H1 (cell line): ENCODE measurements at regions not wholly inside any gene's neighbourhood (a gene's known extent, or its start where the extent isn't known, plus 50 kb on each side); places are given as distances from the start of the nearest gene placed in this dataset.

ENCODE experiments used
- CBX8 ChIP-seq: fragments of 300-800, 300-1000 bp; sonication (generic); IDR thresholded peaks from 2 replicates; pipeline ENCODE4 v1.7.1; 2016; ENCODE audit warnings: low read depth, low read length, borderline replicate concordance
- CEBPB ChIP-seq: IDR thresholded peaks from 2 replicates; pipeline ENCODE4 v1.6.1; 2012; ENCODE audit warnings: low read depth, low read length
- EGR1 ChIP-seq: IDR thresholded peaks from 2 replicates; pipeline ENCODE4 v1.6.1; 2011; ENCODE audit warnings: low read depth, low read length, borderline replicate concordance
- FOSL1 ChIP-seq: IDR thresholded peaks from 2 replicates; pipeline ENCODE4 v1.6.1; 2011; ENCODE audit warnings: mild to moderate bottlenecking, low read depth, low read length, moderate library complexity; ENCODE audit not compliant: insufficient read depth
- NRF1 ChIP-seq: IDR thresholded peaks from 2 replicates; pipeline ENCODE4 v1.6.1; 2011; ENCODE audit warnings: mild to moderate bottlenecking, low read depth, low read length, improper control_type of control experiment
- RBBP5 ChIP-seq: IDR thresholded peaks from 2 replicates; pipeline ENCODE4 v1.7.1; 2012; ENCODE audit warnings: low read depth, mild to moderate bottlenecking, inconsistent platforms, low read length, moderate library complexity, borderline replicate concordance
- SRF ChIP-seq: IDR thresholded peaks from 2 replicates; pipeline ENCODE4 v1.6.1; 2011; ENCODE audit warnings: mild to moderate bottlenecking, low read depth, low read length, moderate library complexity
- TEAD4 ChIP-seq: IDR thresholded peaks from 2 replicates; pipeline ENCODE4 v1.6.1; 2012; ENCODE audit warnings: low read depth, low read length, inconsistent platforms, mixed read lengths
- TF ChIP-seq, protein P1 (sequence below), 3 experiments: IDR thresholded peaks; 1 replicate in 2 of 3; 2 replicates in 1 of 3; pipeline versions ENCODE4 v1.5.1 to v1.6.1; 2011; ENCODE audit warnings: low read length in 3 of 3, mild to moderate bottlenecking in 3 of 3, inconsistent platforms in 2 of 3, low read depth in 1 of 3, moderate library complexity in 1 of 3; ENCODE audit not compliant: insufficient read depth in 1 of 3; ENCODE audit errors: control extremely low read depth in 1 of 3

DNA sequence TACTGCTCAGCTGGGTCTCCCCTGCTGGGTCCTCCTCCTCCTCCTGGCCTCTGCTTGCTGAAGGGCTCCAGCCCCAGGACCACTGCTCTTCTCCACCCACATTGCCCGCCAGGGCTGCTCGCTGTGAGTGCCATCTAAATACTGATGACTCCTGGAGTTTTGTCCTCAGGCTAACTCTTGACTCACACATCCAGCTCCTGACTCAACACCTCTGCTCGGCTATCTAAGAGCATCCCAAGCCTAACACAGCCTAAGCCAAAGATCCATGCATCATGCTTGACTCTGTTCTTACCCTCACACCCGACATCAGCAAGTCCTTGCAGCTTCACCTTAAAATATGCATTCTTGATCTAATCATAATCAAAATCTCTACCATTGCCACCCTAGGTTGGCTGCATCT lies 260.2 kb downstream of the KLF13 start:
- TF ChIP-seq EGR1: no peak
- TF ChIP-seq, protein P1, sequence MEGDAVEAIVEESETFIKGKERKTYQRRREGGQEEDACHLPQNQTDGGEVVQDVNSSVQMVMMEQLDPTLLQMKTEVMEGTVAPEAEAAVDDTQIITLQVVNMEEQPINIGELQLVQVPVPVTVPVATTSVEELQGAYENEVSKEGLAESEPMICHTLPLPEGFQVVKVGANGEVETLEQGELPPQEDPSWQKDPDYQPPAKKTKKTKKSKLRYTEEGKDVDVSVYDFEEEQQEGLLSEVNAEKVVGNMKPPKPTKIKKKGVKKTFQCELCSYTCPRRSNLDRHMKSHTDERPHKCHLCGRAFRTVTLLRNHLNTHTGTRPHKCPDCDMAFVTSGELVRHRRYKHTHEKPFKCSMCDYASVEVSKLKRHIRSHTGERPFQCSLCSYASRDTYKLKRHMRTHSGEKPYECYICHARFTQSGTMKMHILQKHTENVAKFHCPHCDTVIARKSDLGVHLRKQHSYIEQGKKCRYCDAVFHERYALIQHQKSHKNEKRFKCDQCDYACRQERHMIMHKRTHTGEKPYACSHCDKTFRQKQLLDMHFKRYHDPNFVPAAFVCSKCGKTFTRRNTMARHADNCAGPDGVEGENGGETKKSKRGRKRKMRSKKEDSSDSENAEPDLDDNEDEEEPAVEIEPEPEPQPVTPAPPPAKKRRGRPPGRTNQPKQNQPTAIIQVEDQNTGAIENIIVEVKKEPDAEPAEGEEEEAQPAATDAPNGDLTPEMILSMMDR (IDR thresholded peaks at IDR 0.05; ENCODE audit: control extremely low read depth in 1 of 3, insufficient read depth in 1 of 3, low read depth in 1 of 3, low read length in 3 of 3): no peak
- TF ChIP-seq SRF: no peak
- TF ChIP-seq CBX8: no peak
- no peak for TF ChIP-seq FOSL1
- no peak for TF ChIP-seq RBBP5
- TF ChIP-seq TEAD4: no peak
- TF ChIP-seq CEBPB: no peak
- TF ChIP-seq NRF1: no peak
